K562 (cell line): ENCODE measurements at regions not wholly inside any gene's neighbourhood (a gene's known extent, or its start where the extent isn't known, plus 50 kb on each side); places are given as distances from the start of the nearest gene placed in this dataset.
A peak's percentile ranks its signal among the peaks of the same experiment; 100 is the strongest.

Source experiments
- ATAC-seq: fragments of 200-7000 bp; cut with Tn5 transposase; 3 replicates; pipeline ENCODE4 v1.9.1; 2020; ENCODE audit warnings: moderate library complexity
- BruUV-seq: library from RNA; stranded (reverse); fragments of 400-500 nt; replicated peaks from 2 replicates; lab custom pipeline; 2021; lab: Mats Ljungman, UMichigan
- CTCF ChIA-PET: fragments of 300-600 bp; formaldehyde crosslinking; extraction: SDS; loops from one replicate; lab custom pipeline; 2021; ENCODE audit warnings: low intra/inter-chr PET ratio; lab: Yijun Ruan, JAX
- POLR2A ChIA-PET: fragments of 300-600, 350-650 bp; sonication (Branson Sonifier 250); formaldehyde crosslinking; extraction: SDS; loops from one replicate; lab custom pipeline; 2021; ENCODE audit warnings: antibody characterized with exemption, inconsistent platforms; lab: Yijun Ruan, JAX
- DNase-seq, 4 experiments: peaks; one replicate each; pipeline versions ENCODE4 v3.0.0 to v3.0.0-alpha.2; 2011 to 2018; ENCODE audit warnings: low spot score in 3 of 4, mixed read lengths in 3 of 4; ENCODE audit errors: extremely low read depth in 1 of 4
- FAIRE-seq: peaks from 2 replicates; lab custom pipeline; 2011; peaks lifted over from hg19 to GRCh38; lab: Jason Lieb, UNC
- H2AFZ ChIP-seq: 2 replicates; pipeline ENCODE4 v1.6.0; 2011; ENCODE audit warnings: low read depth, low read length, control low read depth, inconsistent platforms
- H3K27ac ChIP-seq: fragments of 200-600 bp; 3 replicates; pipeline ENCODE4 v1.8.0; 2011; ENCODE audit warnings: low read depth, mild to moderate bottlenecking, control low read depth, inconsistent platforms, low read length, moderate library complexity, mixed read lengths; ENCODE audit errors: extremely low read depth
- H3K27me3 ChIP-seq, 2 experiments: fragments of 300-600 bp in 1 of 2; 2 replicates in 1 of 2; 3 replicates in 1 of 2; pipeline versions ENCODE4 v1.6.0 to v1.8.0; 2011; ENCODE audit warnings: inconsistent platforms in 2 of 2, low read length in 2 of 2, mild to moderate bottlenecking in 1 of 2, mixed read lengths in 1 of 2, moderate library complexity in 1 of 2; ENCODE audit not compliant: control insufficient read depth in 2 of 2, insufficient read depth in 2 of 2
- H3K36me3 ChIP-seq: fragments of 300-600 bp; 3 replicates; pipeline ENCODE4 v1.8.0; 2011; ENCODE audit warnings: mild to moderate bottlenecking, low read length, inconsistent platforms; ENCODE audit not compliant: control insufficient read depth, insufficient read depth
- H3K4me1 ChIP-seq, 2 experiments: fragments of 200-600 bp in 1 of 2; replicated peaks in 1 of 2; 2 replicates in 1 of 2; 3 replicates in 1 of 2; pipeline versions ENCODE4 v1.5.1 to v1.8.0; 2011; ENCODE audit warnings: inconsistent platforms in 2 of 2, low read length in 2 of 2, mild to moderate bottlenecking in 1 of 2, mixed read lengths in 1 of 2, moderate library complexity in 1 of 2; ENCODE audit not compliant: control insufficient read depth in 2 of 2, insufficient read depth in 2 of 2
- H3K4me2 ChIP-seq: 2 replicates; pipeline ENCODE4 v1.6.1; 2011; ENCODE audit warnings: low read length, control low read depth, inconsistent platforms, mixed read lengths; ENCODE audit not compliant: insufficient read depth
- H3K4me3 ChIP-seq: fragments of 200-600 bp; sonication (generic), shearing (Covaris generic); 2 replicates; pipeline ENCODE4 v1.5.1; 2016; ENCODE audit warnings: control low read depth, inconsistent platforms
- H3K79me2 ChIP-seq: fragments of 200-600 bp; 3 replicates; pipeline ENCODE4 v1.8.0; 2011; ENCODE audit warnings: low read length, inconsistent platforms; ENCODE audit not compliant: control insufficient read depth, insufficient read depth
- H3K9ac ChIP-seq, 2 experiments: 2 replicates each; pipeline versions ENCODE4 v1.6.0 to v1.6.1; 2011; ENCODE audit warnings: low read depth in 2 of 2, low read length in 2 of 2, control low read depth in 1 of 2, inconsistent platforms in 1 of 2, mild to moderate bottlenecking in 1 of 2, mixed read lengths in 1 of 2; ENCODE audit not compliant: insufficient read depth in 1 of 2
- H3K9me1 ChIP-seq: one replicate; pipeline ENCODE4 v1.6.0; 2011; ENCODE audit warnings: inconsistent platforms, mild to moderate bottlenecking, low read length, moderate library complexity; ENCODE audit not compliant: control insufficient read depth, insufficient read depth
- H3K9me3 ChIP-seq: replicated peaks from 2 replicates; pipeline ENCODE4 v1.5.1; 2011; ENCODE audit warnings: low read depth, low read length, inconsistent platforms; ENCODE audit not compliant: control insufficient read depth, insufficient read depth
- H4K20me1 ChIP-seq: replicated peaks from 2 replicates; pipeline ENCODE4 v1.6.1; 2011; ENCODE audit warnings: low read length, inconsistent platforms, mixed read lengths; ENCODE audit not compliant: control insufficient read depth, insufficient read depth
- ATF3 ChIP-seq, 2 experiments: fragments of 450-650 bp in 1 of 2; sonication (generic) in 1 of 2; formaldehyde crosslinking in 1 of 2; IDR thresholded peaks in 1 of 2; conservative IDR thresholded peaks in 1 of 2; 2 replicates each; pipeline versions ENCODE4 v1.6.1 to v1.8.1; 2016 to 2023; ENCODE audit warnings: mild to moderate bottlenecking in 2 of 2, moderate library complexity in 2 of 2, inconsistent platforms in 1 of 2, missing genetic modification reagents in 1 of 2
- ATF7 ChIP-seq: fragments of 450-650 bp; IDR thresholded peaks from 2 replicates; pipeline ENCODE4 v1.7.1; 2014; ENCODE audit warnings: mild to moderate bottlenecking, moderate library complexity
- ID3 ChIP-seq, 2 experiments: fragments of 250-450 bp in 1 of 2; fragments of 450-650 bp in 1 of 2; sonication (Bioruptor Pico) in 1 of 2; IDR thresholded peaks; 2 replicates each; pipeline versions ENCODE4 v1.6.1 to v1.8.0; 2016 to 2021; ENCODE audit warnings: mild to moderate bottlenecking in 2 of 2, moderate library complexity in 2 of 2, missing compliant biosample characterization in 1 of 2, missing genetic modification characterization in 1 of 2
- JUND ChIP-seq, 2 experiments: IDR thresholded peaks; 2 replicates in 1 of 2; 3 replicates in 1 of 2; pipeline ENCODE4 v1.6.1; 2011; ENCODE audit warnings: borderline replicate concordance in 2 of 2, low read depth in 2 of 2, low read length in 2 of 2, improper control_type of control experiment in 1 of 2, missing biosample characterization in 1 of 2, missing genetic modification characterization in 1 of 2, missing genetic modification reagents in 1 of 2
- NR4A1 ChIP-seq, 2 experiments: fragments of 250-450 bp in 1 of 2; fragments of 450-650 bp in 1 of 2; sonication (Bioruptor Pico) in 1 of 2; IDR thresholded peaks; 2 replicates each; pipeline versions ENCODE4 v1.4.0 to v1.6.1; 2016 to 2020; ENCODE audit warnings: mild to moderate bottlenecking in 2 of 2, missing compliant biosample characterization in 1 of 2, missing genetic modification characterization in 1 of 2, moderate library complexity in 1 of 2
- RBM17 ChIP-seq: fragments of 200-400 bp; formaldehyde crosslinking; IDR thresholded peaks from 2 replicates; pipeline ENCODE4 v1.6.1; 2017; ENCODE audit warnings: low read depth, mild to moderate bottlenecking, low read length, borderline replicate concordance
- SAFB2 ChIP-seq: fragments of 200-400 bp; formaldehyde crosslinking; IDR thresholded peaks from 2 replicates; pipeline ENCODE4 v1.6.1; 2018; ENCODE audit warnings: borderline replicate concordance, low read length, low read depth, moderate library complexity; ENCODE audit not compliant: severe bottlenecking
- ZNF217 ChIP-seq: sonication (generic); formaldehyde crosslinking; IDR thresholded peaks from 2 replicates; pipeline ENCODE4 v1.8.0; 2022; ENCODE audit warnings: mild to moderate bottlenecking, missing genetic modification reagents
- ZNF707 ChIP-seq: fragments of 250-450 bp; sonication (Bioruptor Pico); conservative IDR thresholded peaks from 2 replicates; pipeline ENCODE4 v1.8.0; 2022; ENCODE audit warnings: inconsistent platforms, mild to moderate bottlenecking, moderate library complexity
- ZSCAN32 ChIP-seq: fragments of 450-650 bp; formaldehyde crosslinking; IDR thresholded peaks from 2 replicates; pipeline ENCODE4 v1.4.0; 2020; ENCODE audit warnings: mild to moderate bottlenecking, moderate library complexity
- WGBS: fragments of 100-300 bp; shearing (Covaris generic); methylation state at CpG from one replicate; pipeline ENCODE4 v1.1.6; 2016; ENCODE audit warnings: low coverage, mixed read lengths; ENCODE audit not compliant: insufficient coverage; ENCODE audit errors: missing lambda C conversion rate; 5-methylcytosine and 5-hydroxymethylcytosine counted together
- in situ Hi-C: fragments of 300-500 bp; cut with MboI; formaldehyde crosslinking; loops from 4 replicates; pipeline ENCODE4 v1.15.0; 2018; ENCODE audit warnings: inconsistent platforms, mixed read lengths
- intact Hi-C: fragments of 100-400 bp; cut with micrococcal nuclease; formaldehyde crosslinking; loops from 2 replicates; pipeline ENCODE4 v1.14.2; 2022

GRCh38 chr1:30125021-30125820, 598.2 kb downstream of the MATN1 start:
- TF ChIP-seq RBM17 = no peak
- TF ChIP-seq ZNF217 (CRISPR knock-in tag) = no peak
- TF ChIP-seq NR4A1 (CRISPR knock-in tag; IDR thresholded peaks at IDR 0.05) = no peak
- TF ChIP-seq NR4A1 (tag; IDR thresholded peaks at IDR 0.05) = no peak
- TF ChIP-seq ID3 (CRISPR knock-in tag; IDR thresholded peaks at IDR 0.05) = no peak
- no peak for TF ChIP-seq ID3 (tag; IDR thresholded peaks at IDR 0.05)
- TF ChIP-seq ATF7 = peak; percentile 72
- TF ChIP-seq ATF3 (IDR thresholded peaks at IDR 0.05) = peak; percentile 79
- no peak for TF ChIP-seq ATF3 (CRISPR knock-in tag; conservative IDR thresholded peaks at IDR 0.05)
- no peak for TF ChIP-seq ZNF707
- TF ChIP-seq SAFB2 = no peak
- TF ChIP-seq ZSCAN32 (CRISPR knock-in tag) = no peak
- TF ChIP-seq JUND (IDR thresholded peaks at IDR 0.05; ENCODE audit: borderline replicate concordance, low read depth, low read length) = peak; percentile 36; the same call in 1 of the 2 replicates
- TF ChIP-seq JUND (tag; IDR thresholded peaks at IDR 0.05; ENCODE audit: borderline replicate concordance, low read depth, low read length) = no peak; the same call in 2 of the 3 replicates
- TF ChIP-seq, all 486 proteins: peak for 3
- Histone ChIP-seq H3K27ac (no peak overlapping the region), H3K36me3 (no peaks in the 10 kb centered on the region), H3K79me2 (no peaks in the 10 kb centered on the region), H3K4me1 (peaks cover 28 to 44% of the 10 kb centered on the region in 2 experiments; a peak in 4 of 5 replicates), H3K4me3 (no peak overlapping the region), H4K20me1 (0 out of 2 replicates have a peak, but pooled peaks cover under 1% of the 10 kb centered on the region), H3K9me1 (peaks cover 7% of the 10 kb centered on the region), H2AFZ (no peak overlapping the region), H3K4me2 (no peak overlapping the region), H3K9ac (no peak overlapping the region), H3K9me3 (no peaks in the 10 kb centered on the region), H3K27me3 (peaks cover 0 to 21% of the 10 kb centered on the region in 2 experiments; a peak in 3 of 5 replicates)
- no peak for ATAC-seq
- no peak for FAIRE-seq
- ChIA-PET CTCF (no interaction called here), POLR2A (no interaction called here)
- in situ Hi-C loops (no loop called here), intact Hi-C loops (no loop called here)
- 15% methylated on average over 8 of the region's 8 CpGs for WGBS
- DNase-seq = no peak
- BruUV-seq = no TSS peak
